ENCODE measurements at regions not wholly inside any gene's neighbourhood (a gene's known extent, or its start where the extent isn't known, plus 50 kb on each side); places are given as distances from the start of the nearest gene placed in this dataset.

DNA sequence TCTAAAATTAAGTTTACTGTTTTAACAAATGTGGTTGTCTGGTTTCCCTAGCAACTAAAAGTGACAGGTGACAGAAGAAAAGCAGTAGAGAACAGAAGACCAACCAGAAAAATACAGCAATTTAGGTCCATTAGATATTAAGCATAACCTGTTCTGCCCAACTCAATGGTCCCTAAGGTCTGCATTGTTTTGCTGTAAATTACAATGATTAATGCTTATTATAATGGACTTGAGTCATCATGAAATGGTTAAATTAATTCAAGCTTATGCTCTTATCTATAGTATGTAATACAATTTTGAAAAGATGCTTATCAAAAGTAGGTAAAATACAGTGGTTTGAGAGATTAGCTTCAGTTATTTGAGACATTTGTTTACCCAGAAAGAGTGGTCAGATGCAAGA lies 378.0 kb downstream of the GRB14 start:
- Histone ChIP-seq H3K27ac (ENCODE audit: extremely low read depth, low read depth, low read length) (no peak overlapping the region), H3K9me3 (ENCODE audit: control insufficient read depth, insufficient read depth, low read depth, low read length) (no peaks in the 10 kb centered on the region), H3K4me1 (ENCODE audit: control insufficient read depth, insufficient read depth, low read length) (no peaks in the 10 kb centered on the region), H3K36me3 (ENCODE audit: control insufficient read depth in 2 of 2, insufficient read depth in 1 of 2, low read length in 2 of 2) (no peaks in the 10 kb centered on the region), H3K4me3 (ENCODE audit: low read depth, low read length) (no peak overlapping the region)
- ChIA-PET CTCF (no interaction called here), POLR2A (no interaction called here)
- TF ChIP-seq ZNF791 (tag by site-specific recombination; IDR thresholded peaks at IDR 0.05), result no peak
- no peak for TF ChIP-seq ZNF292 (tag by site-specific recombination; IDR thresholded peaks at IDR 0.05; ENCODE audit: borderline replicate concordance, low read depth)

DNA sequence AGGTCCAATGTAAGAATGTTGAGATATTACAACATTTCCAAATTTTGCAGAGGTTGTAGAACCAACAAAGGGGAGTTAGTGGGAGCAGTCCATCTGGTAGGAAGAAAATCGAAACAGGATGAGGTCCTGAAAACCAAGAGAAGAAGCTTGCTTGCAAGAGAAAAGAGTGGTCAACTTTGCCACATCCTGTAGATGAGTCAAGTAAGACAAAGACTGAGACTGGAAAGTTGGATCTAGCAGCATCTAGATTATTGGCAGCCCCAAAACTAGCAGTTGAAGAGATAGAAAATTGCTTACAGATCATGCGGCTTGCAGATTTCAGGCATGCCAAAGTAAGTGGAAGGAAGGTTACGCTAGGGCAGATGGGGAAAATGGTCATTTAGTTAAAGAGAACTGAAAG lies 378.9 kb downstream of the GRB14 start:
- Histone ChIP-seq H3K4me3 (ENCODE audit: low read depth, low read length) (no peak overlapping the region), H3K9me3 (ENCODE audit: control insufficient read depth, insufficient read depth, low read depth, low read length) (no peaks in the 10 kb centered on the region), H3K4me1 (ENCODE audit: control insufficient read depth, insufficient read depth, low read length) (no peaks in the 10 kb centered on the region), H3K36me3 (ENCODE audit: control insufficient read depth in 2 of 2, insufficient read depth in 1 of 2, low read length in 2 of 2) (no peaks in the 10 kb centered on the region), H3K27ac (ENCODE audit: extremely low read depth, low read depth, low read length) (no peak overlapping the region)
- no peak for TF ChIP-seq ZNF221 (tag by site-specific recombination; IDR thresholded peaks at IDR 0.05; ENCODE audit: borderline replicate concordance)
- TF ChIP-seq ZNF473 (tag by site-specific recombination; IDR thresholded peaks at IDR 0.05), result no peak
- POLR2A ChIA-PET, result no interaction called here
- CTCF ChIA-PET, result no interaction called here

DNA sequence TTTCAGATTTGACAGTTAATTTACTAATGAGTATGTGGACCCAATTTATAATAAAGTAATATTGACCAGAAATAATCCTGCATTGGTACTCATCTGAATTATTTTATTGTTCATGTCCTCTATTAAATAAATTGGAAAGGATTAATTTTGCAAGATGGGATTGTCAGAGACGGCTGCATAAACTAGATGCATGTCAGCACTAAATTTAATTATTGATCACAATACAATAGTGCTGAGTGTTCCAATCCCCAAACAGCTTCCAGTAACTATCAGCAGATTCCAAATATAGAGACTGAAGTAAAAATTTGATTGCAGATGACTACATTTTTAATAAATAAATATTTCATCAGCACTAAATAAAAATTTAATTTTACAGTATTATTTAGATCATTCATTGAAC lies 387.2 kb downstream of the GRB14 start:
- CTCF ChIA-PET, result no interaction called here
- Histone ChIP-seq H3K9me3 (ENCODE audit: control insufficient read depth, insufficient read depth, low read depth, low read length) (no peaks in the 10 kb centered on the region), H3K4me3 (ENCODE audit: low read depth, low read length) (no peak overlapping the region), H3K27ac (ENCODE audit: extremely low read depth, low read depth, low read length) (no peak overlapping the region), H3K36me3 (ENCODE audit: control insufficient read depth in 2 of 2, insufficient read depth in 1 of 2, low read length in 2 of 2) (no peaks in the 10 kb centered on the region), H3K4me1 (ENCODE audit: control insufficient read depth, insufficient read depth, low read length) (no peaks in the 10 kb centered on the region)
- TF ChIP-seq ZNF544 (tag by site-specific recombination; IDR thresholded peaks at IDR 0.05) (no peak), ZNF571 (tag by site-specific recombination; IDR thresholded peaks at IDR 0.05) (no peak), ZNF514 (tag by site-specific recombination; IDR thresholded peaks at IDR 0.05) (no peak), ZNF157 (tag by site-specific recombination; IDR thresholded peaks at IDR 0.05) (no peak), ZBTB17 (tag by site-specific recombination; IDR thresholded peaks at IDR 0.05) (no peak), ZNF112 (tag by site-specific recombination; IDR thresholded peaks at IDR 0.05) (no peak), ZNF549 (tag by site-specific recombination; IDR thresholded peaks at IDR 0.05) (no peak), ZNF223 (tag by site-specific recombination; IDR thresholded peaks at IDR 0.05) (no peak), ZNF629 (tag by site-specific recombination; IDR thresholded peaks at IDR 0.05) (no peak), ZNF792 (tag by site-specific recombination; IDR thresholded peaks at IDR 0.05) (no peak), ZNF114 (tag by site-specific recombination; IDR thresholded peaks at IDR 0.05) (no peak), ZNF354C (tag by site-specific recombination; IDR thresholded peaks at IDR 0.05; ENCODE audit: borderline replicate concordance, low read depth) (no peak), ZNF311 (tag by site-specific recombination; IDR thresholded peaks at IDR 0.05; ENCODE audit: borderline replicate concordance) (no peak)
- TF ChIP-seq, protein P1, sequence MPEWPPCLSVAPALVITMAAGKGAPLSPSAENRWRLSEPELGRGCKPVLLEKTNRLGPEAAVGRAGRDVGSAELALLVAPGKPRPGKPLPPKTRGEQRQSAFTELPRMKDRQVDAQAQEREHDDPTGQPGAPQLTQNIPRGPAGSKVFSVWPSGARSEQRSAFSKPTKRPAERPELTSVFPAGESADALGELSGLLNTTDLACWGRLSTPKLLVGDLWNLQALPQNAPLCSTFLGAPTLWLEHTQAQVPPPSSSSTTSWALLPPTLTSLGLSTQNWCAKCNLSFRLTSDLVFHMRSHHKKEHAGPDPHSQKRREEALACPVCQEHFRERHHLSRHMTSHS (tag by site-specific recombination; IDR thresholded peaks at IDR 0.05), result no peak
- TF ChIP-seq, protein P2, sequence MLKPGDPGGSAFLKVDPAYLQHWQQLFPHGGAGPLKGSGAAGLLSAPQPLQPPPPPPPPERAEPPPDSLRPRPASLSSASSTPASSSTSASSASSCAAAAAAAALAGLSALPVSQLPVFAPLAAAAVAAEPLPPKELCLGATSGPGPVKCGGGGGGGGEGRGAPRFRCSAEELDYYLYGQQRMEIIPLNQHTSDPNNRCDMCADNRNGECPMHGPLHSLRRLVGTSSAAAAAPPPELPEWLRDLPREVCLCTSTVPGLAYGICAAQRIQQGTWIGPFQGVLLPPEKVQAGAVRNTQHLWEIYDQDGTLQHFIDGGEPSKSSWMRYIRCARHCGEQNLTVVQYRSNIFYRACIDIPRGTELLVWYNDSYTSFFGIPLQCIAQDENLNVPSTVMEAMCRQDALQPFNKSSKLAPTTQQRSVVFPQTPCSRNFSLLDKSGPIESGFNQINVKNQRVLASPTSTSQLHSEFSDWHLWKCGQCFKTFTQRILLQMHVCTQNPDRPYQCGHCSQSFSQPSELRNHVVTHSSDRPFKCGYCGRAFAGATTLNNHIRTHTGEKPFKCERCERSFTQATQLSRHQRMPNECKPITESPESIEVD (tag by site-specific recombination; IDR thresholded peaks at IDR 0.05), result no peak
- TF ChIP-seq, protein P3, sequence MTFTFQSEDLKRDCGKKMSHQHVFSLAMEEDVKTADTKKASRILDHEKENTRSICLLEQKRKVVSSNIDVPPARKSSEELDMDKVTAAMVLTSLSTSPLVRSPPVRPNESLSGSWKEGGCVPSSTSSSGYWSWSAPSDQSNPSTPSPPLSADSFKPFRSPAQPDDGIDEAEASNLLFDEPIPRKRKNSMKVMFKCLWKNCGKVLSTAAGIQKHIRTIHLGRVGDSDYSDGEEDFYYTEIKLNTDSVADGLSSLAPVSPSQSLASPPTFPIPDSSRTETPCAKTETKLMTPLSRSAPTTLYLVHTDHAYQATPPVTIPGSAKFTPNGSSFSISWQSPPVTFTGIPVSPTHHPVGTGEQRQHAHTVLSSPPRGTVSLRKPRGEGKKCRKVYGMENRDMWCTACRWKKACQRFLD (tag by site-specific recombination; IDR thresholded peaks at IDR 0.05), result no peak
- TF ChIP-seq, protein P4, sequence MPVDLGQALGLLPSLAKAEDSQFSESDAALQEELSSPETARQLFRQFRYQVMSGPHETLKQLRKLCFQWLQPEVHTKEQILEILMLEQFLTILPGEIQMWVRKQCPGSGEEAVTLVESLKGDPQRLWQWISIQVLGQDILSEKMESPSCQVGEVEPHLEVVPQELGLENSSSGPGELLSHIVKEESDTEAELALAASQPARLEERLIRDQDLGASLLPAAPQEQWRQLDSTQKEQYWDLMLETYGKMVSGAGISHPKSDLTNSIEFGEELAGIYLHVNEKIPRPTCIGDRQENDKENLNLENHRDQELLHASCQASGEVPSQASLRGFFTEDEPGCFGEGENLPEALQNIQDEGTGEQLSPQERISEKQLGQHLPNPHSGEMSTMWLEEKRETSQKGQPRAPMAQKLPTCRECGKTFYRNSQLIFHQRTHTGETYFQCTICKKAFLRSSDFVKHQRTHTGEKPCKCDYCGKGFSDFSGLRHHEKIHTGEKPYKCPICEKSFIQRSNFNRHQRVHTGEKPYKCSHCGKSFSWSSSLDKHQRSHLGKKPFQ (tag by site-specific recombination; IDR thresholded peaks at IDR 0.05), result no peak
- TF ChIP-seq, protein P5, sequence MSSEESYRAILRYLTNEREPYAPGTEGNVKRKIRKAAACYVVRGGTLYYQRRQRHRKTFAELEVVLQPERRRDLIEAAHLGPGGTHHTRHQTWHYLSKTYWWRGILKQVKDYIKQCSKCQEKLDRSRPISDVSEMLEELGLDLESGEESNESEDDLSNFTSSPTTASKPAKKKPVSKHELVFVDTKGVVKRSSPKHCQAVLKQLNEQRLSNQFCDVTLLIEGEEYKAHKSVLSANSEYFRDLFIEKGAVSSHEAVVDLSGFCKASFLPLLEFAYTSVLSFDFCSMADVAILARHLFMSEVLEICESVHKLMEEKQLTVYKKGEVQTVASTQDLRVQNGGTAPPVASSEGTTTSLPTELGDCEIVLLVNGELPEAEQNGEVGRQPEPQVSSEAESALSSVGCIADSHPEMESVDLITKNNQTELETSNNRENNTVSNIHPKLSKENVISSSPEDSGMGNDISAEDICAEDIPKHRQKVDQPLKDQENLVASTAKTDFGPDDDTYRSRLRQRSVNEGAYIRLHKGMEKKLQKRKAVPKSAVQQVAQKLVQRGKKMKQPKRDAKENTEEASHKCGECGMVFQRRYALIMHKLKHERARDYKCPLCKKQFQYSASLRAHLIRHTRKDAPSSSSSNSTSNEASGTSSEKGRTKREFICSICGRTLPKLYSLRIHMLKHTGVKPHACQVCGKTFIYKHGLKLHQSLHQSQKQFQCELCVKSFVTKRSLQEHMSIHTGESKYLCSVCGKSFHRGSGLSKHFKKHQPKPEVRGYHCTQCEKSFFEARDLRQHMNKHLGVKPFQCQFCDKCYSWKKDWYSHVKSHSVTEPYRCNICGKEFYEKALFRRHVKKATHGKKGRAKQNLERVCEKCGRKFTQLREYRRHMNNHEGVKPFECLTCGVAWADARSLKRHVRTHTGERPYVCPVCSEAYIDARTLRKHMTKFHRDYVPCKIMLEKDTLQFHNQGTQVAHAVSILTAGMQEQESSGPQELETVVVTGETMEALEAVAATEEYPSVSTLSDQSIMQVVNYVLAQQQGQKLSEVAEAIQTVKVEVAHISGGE (tag by site-specific recombination; conservative IDR thresholded peaks at IDR 0.05; ENCODE audit: low read depth), result no peak
- POLR2A ChIA-PET, result no interaction called here

Measured in HEK293 (cell line).